ENCODE measurements at regions not wholly inside any gene's neighbourhood (a gene's known extent, or its start where the extent isn't known, plus 50 kb on each side); places are given as distances from the start of the nearest gene placed in this dataset.
"Not testable (repeated sequence)": the region's sequence is repeated elsewhere in the genome, so short reads cannot be mapped to it uniquely, and the experiment has no call there.

- no peak for DNase-seq
Observed at GRCh38 chr13:80501556-80501955, 160.6 kb upstream of the SPRY2 start.

GRCh38 chr13:80499536-80500290, 158.8 kb upstream of the SPRY2 start:
- DNase-seq: no peak

- no peak for DNase-seq
Observed at GRCh38 chr13:80498433-80498832, 157.5 kb upstream of the SPRY2 start.

GRCh38 chr13:80497978-80498377, 157.1 kb upstream of the SPRY2 start:
- DNase-seq: no peak

- DNase-seq: no peak
Observed at GRCh38 chr13:80497439-80497838, 156.5 kb upstream of the SPRY2 start.

DNA sequence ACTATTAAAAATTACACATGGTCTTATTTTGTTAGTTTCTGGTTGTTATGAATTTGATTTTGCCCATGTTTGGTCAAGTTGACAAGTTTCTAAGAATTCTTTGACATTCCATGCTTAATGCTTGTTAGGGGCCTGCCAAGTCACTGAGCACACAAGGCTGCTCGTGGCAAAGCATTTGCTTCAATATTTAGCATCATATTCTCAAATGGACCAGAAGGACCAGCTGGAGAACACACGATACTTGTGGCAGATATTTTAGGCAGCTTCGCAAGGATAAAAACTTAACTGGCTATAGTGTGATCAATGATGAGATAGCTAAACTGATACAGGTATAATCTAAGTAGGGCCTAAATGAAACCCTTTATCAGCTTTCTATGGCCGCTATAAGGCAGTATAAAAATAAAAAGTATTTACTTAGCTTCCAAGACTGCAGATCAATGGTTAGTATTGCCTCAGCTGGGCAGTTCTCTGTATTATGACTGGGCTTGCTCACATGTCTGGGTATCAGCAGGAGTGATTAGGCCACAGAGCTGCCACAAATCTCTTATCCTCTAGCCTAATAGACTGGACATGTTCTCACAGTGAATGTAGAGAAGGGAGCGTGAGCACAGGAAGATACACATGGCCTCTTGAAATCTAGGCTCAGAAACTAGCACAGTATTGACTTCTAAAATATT, 155.9 kb upstream of the SPRY2 start:
- no peak for DNase-seq

- not testable (repeated sequence) for DNase-seq
Observed at GRCh38 chr13:80490491-80490943, 149.6 kb upstream of the SPRY2 start.

GRCh38 chr13:80486402-80486801, 145.5 kb upstream of the SPRY2 start:
- no peak for DNase-seq

DNA sequence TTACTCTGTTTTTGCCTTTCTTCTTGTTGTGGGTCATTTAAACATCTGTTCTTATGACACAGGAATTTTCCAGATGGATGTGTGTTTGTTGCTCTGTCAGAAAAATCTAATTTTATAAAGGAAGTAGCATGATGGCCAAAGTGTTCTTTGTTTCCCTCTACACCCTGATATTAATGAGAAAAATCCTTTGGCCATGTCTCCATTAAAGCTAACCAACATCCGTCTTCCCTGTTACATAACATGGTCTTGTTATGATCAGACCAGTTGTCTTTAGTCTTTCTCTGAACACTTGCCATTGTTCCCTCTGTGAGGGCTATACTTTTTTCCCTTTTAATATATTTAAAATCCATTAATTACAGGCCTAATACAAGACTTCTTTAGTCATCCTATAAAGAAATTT, 142.2 kb upstream of the SPRY2 start:
- no peak for DNase-seq

- no peak for DNase-seq
Observed at GRCh38 chr13:80481588-80481987, 140.7 kb upstream of the SPRY2 start.

DNA sequence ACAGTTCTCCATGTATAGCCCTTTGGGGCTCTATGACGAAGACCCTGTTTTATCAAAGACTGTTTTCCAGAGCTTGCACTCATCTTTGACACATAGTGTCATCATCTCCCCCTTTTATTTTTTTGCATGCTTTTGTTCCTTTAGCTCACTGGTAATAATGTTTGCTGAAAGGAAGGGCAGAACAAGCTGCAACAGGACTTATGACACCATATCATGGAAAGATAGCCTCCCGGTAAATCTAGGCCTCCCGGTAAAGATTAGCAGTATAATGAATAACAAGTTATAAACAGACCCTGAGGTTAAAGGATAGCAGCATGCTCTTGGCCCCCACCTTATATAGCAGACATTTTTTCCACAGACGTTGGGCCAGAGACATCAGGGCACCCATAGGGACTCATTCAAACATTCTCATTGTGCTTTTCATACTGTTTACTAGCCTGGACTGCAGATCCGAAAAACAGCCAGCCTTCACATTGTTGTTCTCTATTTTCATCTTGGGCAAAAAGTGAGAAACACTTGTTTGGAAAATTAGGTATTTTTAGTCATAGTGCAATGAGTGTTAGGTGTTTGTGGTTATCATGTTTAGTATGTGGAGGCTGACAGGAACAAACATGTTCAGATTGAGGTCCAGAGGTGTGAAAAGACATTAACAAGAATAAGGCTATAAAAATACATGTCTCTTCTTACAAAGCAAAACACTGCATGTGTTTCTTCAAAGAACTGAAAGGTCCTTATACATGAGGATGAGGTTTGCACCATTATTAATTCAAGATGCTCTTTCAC, 136.9 kb upstream of the SPRY2 start:
- DNase-seq: no peak

- DNase-seq: no peak
Observed at GRCh38 chr13:80476953-80477352, 136.0 kb upstream of the SPRY2 start.

- no peak for DNase-seq
Observed at GRCh38 chr13:80475718-80476117, 134.8 kb upstream of the SPRY2 start.

GRCh38 chr13:80473695-80474094, 132.8 kb upstream of the SPRY2 start:
- no peak for DNase-seq

DNA sequence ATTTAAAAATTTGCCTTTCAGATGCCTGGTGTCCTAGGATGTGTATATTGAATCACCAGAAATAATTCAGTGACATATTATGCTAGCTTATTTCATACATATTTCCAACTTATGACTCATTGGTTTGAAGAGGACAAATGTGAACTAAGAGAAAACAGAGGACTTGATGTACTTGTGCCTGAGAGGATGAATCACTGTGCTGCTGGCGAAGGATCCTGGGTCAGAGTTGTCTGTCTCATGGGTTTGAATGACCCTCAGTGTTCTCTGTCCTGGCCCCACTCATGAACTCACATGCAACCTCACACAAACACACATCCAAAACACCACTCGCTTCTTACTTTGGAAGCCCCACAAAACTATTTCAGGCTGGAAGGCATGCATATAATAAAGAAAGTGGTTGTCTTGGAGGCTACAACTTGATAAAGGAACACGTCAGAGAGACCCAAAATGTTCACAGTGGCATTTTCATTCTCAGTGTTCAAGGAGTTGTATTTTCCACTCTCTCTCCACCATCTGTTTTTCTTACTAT, 129.0 kb upstream of the SPRY2 start:
- no peak for DNase-seq

DNA sequence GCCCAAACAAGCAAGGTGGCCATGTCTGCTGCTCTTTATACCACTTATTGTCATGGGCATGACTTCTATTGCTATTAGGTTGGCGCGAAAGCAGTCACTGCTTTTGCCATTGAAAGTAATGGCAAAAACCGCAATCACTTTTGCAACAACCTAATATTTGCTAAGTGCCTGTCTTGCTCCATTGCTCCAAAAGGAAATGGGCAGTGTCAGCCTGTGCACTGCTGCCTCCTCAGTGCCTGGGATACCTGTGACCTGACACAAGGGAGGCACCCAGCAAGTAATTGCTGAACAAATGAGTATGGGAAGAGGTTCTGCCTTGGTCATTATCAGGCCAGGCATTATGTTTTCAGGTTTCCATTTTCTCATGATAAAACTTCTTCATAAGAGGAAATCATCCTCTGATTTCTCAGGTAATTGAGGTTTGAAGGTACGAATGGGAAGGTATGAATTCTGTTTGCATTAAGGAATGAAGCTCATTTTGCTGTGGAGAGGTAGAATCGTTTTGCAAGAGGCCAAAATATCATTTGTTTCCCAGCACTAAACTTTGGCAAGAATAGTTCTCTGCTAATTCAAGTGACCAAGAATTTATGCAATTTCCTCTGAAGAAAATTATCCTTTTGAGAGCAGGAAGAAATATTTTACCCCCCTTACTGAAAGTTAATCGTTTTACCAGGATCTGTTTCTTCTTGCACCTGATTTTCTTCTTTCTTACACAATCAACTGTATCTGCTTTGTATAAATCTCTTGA, 128.4 kb upstream of the SPRY2 start:
- no peak for DNase-seq

DNA sequence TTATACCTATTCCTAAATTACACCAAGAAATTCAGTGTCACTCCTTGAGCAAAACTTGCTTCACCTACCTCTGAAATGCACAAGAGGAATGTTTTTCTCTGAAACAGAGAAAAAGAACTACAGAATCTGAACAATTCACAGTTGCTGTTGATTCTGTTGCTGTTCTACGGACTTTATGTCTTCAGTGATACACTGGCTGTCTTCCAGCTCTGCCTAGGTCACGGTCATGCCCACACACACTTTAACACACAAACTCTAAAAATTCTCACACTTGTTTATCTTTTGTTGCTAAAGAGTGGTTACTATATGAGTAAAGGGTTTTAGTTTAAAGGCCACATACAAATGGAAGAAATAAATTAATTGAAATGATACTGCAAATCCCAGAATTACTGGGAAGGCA, 124.4 kb upstream of the SPRY2 start:
- no peak for DNase-seq

DNA sequence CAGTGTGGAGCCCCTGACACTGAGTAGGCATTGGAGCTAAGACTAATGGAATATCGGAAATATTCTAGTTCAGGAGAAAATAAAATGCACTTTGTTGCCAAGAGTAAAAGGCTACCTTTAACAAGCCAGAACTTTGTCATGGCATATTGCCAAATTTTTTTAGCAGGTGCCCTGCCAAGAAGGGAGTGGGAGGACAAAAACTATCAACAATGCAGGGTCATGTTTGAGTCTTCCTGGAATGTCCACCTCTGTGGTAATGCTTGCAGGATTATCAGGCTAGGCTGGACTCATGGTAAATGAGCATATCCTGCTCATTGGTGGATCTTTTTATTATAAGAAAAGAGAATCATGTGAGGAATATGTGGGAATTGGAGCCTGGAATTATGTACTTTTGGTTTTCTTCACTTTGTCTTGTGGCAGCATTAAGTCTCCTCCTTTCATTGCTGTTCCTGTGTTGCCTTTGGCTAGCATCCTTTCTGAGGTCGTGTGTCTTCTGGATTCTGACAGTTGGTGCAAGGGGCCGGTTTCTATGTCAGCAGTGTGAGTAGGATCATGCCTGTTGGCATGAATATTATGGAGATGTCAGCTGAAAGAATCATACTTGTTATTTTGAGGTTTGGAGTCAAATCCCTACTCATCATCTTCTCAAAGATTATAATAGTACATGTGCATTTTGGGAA, 122.9 kb upstream of the SPRY2 start:
- no peak for DNase-seq

GRCh38 chr13:80462567-80462966, 121.6 kb upstream of the SPRY2 start:
- DNase-seq: no peak

- DNase-seq: no peak
Observed at GRCh38 chr13:80462037-80462436, 121.1 kb upstream of the SPRY2 start.

GRCh38 chr13:80458543-80458942, 117.6 kb upstream of the SPRY2 start:
- no peak for DNase-seq

GRCh38 chr13:80454245-80454644, 113.3 kb upstream of the SPRY2 start:
- no peak for DNase-seq
